PFSK-1 (cell line): ENCODE measurements at regions not wholly inside any gene's neighbourhood (a gene's known extent, or its start where the extent isn't known, plus 50 kb on each side); places are given as distances from the start of the nearest gene placed in this dataset.

Experiments
- FOXP2 ChIP-seq: optimal IDR thresholded peaks from 2 replicates; pipeline ENCODE3; 2011; ENCODE audit warnings: borderline replicate concordance, control low read depth, inconsistent platforms; ENCODE audit not compliant: insufficient read depth; ENCODE audit errors: extremely low read length, extremely low read depth
- POLR2AphosphoS5 ChIP-seq: IDR thresholded peaks from 2 replicates; pipeline ENCODE4 v1.6.1; 2012; ENCODE audit warnings: low read depth, mild to moderate bottlenecking, control low read depth, low read length, moderate library complexity
- SIN3A ChIP-seq: IDR thresholded peaks from 2 replicates; pipeline ENCODE4 v1.6.1; 2012; ENCODE audit warnings: mild to moderate bottlenecking, low read length, moderate library complexity, borderline replicate concordance; ENCODE audit not compliant: insufficient read depth
- TAF1 ChIP-seq: IDR thresholded peaks from 2 replicates; pipeline ENCODE4 v1.6.1; 2012; ENCODE audit warnings: low read length, control low read depth, borderline replicate concordance; ENCODE audit not compliant: insufficient read depth
- TF ChIP-seq, protein P1 (sequence below), 2 experiments: IDR thresholded peaks; 2 replicates each; pipeline versions ENCODE4 v1.6.1 to v1.8.0; 2011 to 2012; ENCODE audit warnings: low read depth in 2 of 2, low read length in 2 of 2, control low read depth in 1 of 2, inconsistent platforms in 1 of 2, mild to moderate bottlenecking in 1 of 2, moderate library complexity in 1 of 2; ENCODE audit not compliant: insufficient read depth in 1 of 2

DNA sequence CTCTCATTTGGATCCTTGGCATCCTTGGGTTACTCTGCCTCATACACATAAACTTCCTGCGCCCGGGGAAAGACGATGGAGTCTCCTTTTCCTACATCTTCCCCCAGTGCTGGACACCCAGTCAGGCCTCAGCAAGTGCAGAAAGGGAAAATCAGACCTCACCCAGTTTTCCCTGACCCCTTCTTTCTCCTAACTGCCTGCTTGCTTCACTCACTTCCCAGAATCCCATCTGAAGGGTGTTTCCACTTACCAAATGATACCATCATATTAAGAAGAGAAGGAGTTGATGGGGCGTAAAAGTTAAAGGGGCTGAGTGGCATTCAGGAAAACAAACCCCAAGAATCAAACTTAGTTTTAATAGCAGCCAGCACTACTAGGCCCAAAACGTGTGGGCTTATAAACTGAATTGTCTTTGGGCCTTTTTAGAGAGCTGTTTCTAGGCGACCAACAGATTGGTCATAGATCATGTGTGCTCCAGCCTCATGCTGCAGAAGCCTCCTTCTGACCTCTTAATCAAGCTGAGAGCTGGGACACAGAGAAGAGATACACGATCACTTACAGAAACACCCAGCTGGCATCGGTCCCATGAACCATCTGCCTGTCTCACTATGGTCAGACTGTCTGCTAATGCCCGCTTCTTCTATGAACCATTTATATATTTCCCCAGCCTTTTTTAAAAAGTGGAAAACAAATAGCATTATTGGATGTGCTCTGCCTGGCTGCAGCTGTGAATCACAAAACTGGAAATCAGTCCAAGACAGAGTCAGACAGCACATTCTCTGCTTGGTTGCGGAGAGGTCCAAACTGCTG is 165.7 kb upstream of the SLC14A2 start:
- TF ChIP-seq TAF1 (no peak), FOXP2 (no peak)
- TF ChIP-seq, protein P1, sequence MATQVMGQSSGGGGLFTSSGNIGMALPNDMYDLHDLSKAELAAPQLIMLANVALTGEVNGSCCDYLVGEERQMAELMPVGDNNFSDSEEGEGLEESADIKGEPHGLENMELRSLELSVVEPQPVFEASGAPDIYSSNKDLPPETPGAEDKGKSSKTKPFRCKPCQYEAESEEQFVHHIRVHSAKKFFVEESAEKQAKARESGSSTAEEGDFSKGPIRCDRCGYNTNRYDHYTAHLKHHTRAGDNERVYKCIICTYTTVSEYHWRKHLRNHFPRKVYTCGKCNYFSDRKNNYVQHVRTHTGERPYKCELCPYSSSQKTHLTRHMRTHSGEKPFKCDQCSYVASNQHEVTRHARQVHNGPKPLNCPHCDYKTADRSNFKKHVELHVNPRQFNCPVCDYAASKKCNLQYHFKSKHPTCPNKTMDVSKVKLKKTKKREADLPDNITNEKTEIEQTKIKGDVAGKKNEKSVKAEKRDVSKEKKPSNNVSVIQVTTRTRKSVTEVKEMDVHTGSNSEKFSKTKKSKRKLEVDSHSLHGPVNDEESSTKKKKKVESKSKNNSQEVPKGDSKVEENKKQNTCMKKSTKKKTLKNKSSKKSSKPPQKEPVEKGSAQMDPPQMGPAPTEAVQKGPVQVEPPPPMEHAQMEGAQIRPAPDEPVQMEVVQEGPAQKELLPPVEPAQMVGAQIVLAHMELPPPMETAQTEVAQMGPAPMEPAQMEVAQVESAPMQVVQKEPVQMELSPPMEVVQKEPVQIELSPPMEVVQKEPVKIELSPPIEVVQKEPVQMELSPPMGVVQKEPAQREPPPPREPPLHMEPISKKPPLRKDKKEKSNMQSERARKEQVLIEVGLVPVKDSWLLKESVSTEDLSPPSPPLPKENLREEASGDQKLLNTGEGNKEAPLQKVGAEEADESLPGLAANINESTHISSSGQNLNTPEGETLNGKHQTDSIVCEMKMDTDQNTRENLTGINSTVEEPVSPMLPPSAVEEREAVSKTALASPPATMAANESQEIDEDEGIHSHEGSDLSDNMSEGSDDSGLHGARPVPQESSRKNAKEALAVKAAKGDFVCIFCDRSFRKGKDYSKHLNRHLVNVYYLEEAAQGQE (IDR thresholded peaks at IDR 0.05; ENCODE audit: insufficient read depth in 1 of 2, low read depth in 2 of 2, low read length in 2 of 2), result no peak

DNA sequence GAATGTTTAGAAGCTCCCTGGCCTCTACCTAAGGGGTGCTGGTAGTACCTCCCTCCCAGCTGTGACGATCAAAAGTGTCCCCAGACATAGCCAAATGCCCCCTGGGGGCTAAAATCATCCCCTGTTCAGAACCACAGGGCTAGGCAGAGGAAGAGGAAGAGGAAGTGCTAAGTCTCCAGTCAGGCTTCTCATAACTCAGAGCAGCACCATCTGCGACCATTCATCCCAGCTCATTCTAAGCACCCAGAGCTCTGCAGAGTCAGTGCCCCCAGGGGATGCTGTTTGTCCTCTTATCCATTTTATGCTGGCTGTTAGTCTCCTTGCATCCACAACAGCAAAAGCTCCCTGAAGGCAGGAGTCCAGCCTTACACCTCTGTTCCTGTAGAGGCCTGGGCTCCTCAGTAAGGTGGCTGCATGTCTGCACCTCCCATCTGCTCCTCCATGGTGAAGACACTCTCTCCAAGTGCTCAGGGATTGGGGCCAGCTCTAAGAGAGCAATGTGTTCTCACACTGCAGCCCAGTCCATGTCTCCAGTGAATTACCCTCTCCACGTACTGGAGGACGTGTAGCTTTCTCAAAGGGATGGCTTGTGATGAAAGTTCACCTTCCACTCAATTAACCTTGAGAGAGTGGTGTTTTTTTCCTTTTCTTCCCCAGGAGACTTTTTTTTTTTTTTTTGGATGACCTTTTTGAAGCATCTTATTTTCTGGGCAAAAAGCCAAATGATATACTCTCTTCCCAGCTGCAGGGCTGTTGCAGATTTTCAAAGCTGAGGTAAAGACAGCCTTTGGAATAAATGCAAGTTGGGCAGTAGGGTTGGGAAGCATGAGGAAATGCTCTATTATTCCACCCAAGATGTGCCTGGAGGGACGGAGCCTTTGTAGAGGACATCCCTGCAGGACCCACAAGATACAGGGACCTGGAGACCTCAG is 158.9 kb upstream of the SLC14A2 start:
- TF ChIP-seq POLR2AphosphoS5 (no peak), SIN3A (no peak), TAF1 (no peak), FOXP2 (no peak)
- TF ChIP-seq, protein P1 (IDR thresholded peaks at IDR 0.05; ENCODE audit: insufficient read depth in 1 of 2, low read depth in 2 of 2, low read length in 2 of 2), result no peak

DNA sequence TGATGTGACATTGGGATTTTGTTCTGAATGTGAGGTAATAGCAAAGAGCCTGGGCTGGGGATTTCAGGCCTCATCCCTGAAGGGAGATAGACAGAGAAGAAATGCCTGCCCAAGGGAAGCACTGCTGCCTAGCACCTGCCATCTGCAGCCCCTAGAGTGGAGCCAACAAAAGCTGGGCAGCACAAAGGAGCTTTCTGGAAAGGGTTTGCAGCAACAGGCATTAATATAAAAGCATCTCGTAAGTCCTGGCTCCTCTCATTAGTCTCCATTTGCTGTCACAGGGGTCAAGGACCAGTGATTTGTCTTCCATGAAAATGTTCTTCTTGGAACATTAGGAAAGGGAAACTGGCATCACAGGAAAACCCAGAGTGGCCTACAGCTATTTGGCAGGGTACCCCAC is 157.2 kb upstream of the SLC14A2 start:
- no peak for TF ChIP-seq POLR2AphosphoS5
- no peak for TF ChIP-seq FOXP2
- TF ChIP-seq TAF1, result no peak
- TF ChIP-seq, protein P1 (IDR thresholded peaks at IDR 0.05; ENCODE audit: insufficient read depth in 1 of 2, low read depth in 2 of 2, low read length in 2 of 2), result no peak
- no peak for TF ChIP-seq SIN3A

DNA sequence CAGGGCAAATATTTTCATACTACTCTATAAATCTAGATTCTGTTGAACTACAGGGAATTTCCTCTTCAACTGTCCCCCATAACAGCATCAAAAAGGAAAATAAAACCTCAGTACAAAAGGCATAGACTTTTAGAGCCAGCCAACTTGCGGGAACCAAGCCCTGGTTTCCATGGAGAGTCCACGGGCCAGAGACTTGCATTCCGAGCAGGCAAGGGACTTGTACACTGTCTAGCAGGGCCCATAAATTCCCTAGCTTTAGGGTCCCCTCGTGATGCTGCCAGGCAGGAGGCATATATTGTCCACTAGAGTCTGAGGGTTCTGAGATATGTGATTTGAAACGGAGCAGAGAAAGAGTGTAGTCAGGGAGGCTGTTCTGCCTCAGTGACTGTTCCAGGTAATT is 153.1 kb upstream of the SLC14A2 start:
- TF ChIP-seq, protein P1 (IDR thresholded peaks at IDR 0.05; ENCODE audit: insufficient read depth in 1 of 2, low read depth in 2 of 2, low read length in 2 of 2), result no peak
- TF ChIP-seq FOXP2 (no peak), SIN3A (no peak), TAF1 (no peak), POLR2AphosphoS5 (no peak)
